ENCODE measurements at regions not wholly inside any gene's neighbourhood (a gene's known extent, or its start where the extent isn't known, plus 50 kb on each side); places are given as distances from the start of the nearest gene placed in this dataset.

DNA sequence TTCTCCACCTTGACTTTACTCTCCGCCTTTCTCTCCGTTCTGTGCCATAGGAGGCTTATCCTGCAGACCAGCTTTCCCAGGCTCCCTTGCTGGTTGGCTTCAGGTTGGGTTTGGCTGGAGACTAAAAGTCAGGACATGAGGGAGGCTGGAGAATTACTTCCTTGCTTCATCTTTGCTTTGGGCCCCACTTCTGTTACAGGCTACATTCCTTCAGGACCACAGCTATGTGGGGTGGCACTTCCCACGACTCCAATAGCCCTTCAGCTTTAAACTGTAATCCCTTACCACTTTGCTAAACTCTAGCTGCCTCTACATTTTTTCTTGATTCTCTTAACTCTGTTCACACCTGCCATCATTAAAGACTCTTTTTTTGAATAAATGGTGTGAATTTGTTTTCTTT is 186.7 kb upstream of the NR4A3 start:
- TF ChIP-seq, protein P1, sequence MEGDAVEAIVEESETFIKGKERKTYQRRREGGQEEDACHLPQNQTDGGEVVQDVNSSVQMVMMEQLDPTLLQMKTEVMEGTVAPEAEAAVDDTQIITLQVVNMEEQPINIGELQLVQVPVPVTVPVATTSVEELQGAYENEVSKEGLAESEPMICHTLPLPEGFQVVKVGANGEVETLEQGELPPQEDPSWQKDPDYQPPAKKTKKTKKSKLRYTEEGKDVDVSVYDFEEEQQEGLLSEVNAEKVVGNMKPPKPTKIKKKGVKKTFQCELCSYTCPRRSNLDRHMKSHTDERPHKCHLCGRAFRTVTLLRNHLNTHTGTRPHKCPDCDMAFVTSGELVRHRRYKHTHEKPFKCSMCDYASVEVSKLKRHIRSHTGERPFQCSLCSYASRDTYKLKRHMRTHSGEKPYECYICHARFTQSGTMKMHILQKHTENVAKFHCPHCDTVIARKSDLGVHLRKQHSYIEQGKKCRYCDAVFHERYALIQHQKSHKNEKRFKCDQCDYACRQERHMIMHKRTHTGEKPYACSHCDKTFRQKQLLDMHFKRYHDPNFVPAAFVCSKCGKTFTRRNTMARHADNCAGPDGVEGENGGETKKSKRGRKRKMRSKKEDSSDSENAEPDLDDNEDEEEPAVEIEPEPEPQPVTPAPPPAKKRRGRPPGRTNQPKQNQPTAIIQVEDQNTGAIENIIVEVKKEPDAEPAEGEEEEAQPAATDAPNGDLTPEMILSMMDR (IDR thresholded peaks at IDR 0.05): no peak
- peaks cover 5% of the 10 kb centered on the region for H3K27me3 Mint-ChIP-seq (ENCODE audit: insufficient read depth)
- no peaks in the 10 kb centered on the region for H3K4me1 Mint-ChIP-seq (ENCODE audit: low read depth)
- H3K36me3 Mint-ChIP-seq (ENCODE audit: low read depth): no peaks in the 10 kb centered on the region
- no peaks in the 10 kb centered on the region for H3K9me3 Mint-ChIP-seq
- no peak overlapping the region for H3K4me3 Mint-ChIP-seq
- H3K27ac Mint-ChIP-seq: no peak overlapping the region
- no peak for DNase-seq

DNA sequence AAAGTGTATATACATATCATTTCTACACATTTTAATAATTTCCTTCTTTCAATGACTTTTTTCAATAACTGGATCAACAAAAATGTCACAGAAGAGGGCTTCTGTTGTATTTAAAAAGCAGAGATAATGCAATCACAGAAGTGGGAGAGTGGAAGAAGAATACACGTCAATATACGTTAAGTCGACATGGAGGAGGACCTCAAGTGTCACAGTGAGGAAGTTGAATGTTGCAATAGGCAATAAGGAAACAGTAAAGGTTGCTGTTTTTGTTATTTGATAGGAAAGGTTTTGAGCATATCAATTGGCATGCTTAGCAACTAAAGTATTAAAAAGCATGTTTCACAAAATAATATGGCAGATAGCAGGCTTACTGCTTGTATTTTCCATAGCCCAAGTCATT is 184.0 kb upstream of the NR4A3 start:
- Mint-ChIP-seq H3K4me3 (no peak overlapping the region), H3K27me3 (ENCODE audit: insufficient read depth) (peaks cover 9% of the 10 kb centered on the region), H3K36me3 (ENCODE audit: low read depth) (no peaks in the 10 kb centered on the region), H3K27ac (no peak overlapping the region), H3K9me3 (no peaks in the 10 kb centered on the region; the same call in 1 of the 2 replicates), H3K4me1 (ENCODE audit: low read depth) (no peaks in the 10 kb centered on the region)
- DNase-seq: no peak
- TF ChIP-seq, protein P1 (IDR thresholded peaks at IDR 0.05): no peak

DNA sequence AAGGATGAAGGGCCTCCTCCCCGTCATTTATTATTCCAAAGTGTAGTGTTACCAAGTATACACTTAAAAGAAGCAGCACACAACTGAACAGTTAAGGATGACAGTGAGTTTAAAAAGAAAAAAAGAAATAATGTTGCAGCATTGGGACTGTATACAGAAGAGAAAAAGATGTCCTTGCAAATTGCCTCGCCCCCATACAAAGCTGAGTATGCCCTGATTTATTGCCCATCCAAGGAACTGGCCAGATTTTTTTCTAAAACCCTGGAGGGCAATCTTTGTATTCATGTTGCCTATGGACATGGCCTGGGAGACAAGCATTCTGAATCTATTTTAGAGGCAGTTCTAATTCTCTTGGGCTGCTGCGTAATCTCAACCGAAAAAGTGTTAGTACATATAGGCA is 182.7 kb upstream of the NR4A3 start:
- Mint-ChIP-seq H3K27ac (no peak overlapping the region), H3K4me1 (ENCODE audit: low read depth) (no peaks in the 10 kb centered on the region), H3K9me3 (no peaks in the 10 kb centered on the region; the same call in 1 of the 2 replicates), H3K27me3 (ENCODE audit: insufficient read depth) (peaks cover 9% of the 10 kb centered on the region), H3K36me3 (ENCODE audit: low read depth) (no peaks in the 10 kb centered on the region), H3K4me3 (no peak overlapping the region)
- DNase-seq: no peak
- TF ChIP-seq, protein P1 (IDR thresholded peaks at IDR 0.05): no peak

DNA sequence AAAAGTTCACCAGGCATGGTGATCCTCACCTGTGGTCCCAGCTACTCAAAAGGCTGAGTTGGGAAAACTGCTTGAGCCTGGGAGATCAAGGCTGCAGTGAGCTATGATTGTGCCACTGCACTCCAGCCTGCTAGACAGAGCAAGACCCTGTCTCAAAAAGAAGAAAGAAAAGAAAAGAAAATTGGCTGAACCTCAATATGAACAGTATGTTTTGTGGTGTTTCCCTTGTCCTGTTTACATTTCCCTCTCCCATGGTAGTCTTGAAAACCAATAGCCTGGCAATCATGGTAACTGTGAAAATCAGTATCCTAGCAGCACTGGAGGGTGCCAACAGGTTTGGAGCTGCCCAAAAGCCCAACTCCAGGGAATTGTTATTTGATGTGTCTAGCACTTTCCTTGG is 174.1 kb upstream of the NR4A3 start:
- TF ChIP-seq, protein P1 (IDR thresholded peaks at IDR 0.05): no peak
- Mint-ChIP-seq H3K9me3 (no peaks in the 10 kb centered on the region), H3K4me3 (no peak overlapping the region), H3K27ac (no peak overlapping the region), H3K27me3 (ENCODE audit: insufficient read depth) (peaks cover 7% of the 10 kb centered on the region), H3K36me3 (ENCODE audit: low read depth) (no peaks in the 10 kb centered on the region), H3K4me1 (ENCODE audit: low read depth) (no peaks in the 10 kb centered on the region)
- no peak for DNase-seq

DNA sequence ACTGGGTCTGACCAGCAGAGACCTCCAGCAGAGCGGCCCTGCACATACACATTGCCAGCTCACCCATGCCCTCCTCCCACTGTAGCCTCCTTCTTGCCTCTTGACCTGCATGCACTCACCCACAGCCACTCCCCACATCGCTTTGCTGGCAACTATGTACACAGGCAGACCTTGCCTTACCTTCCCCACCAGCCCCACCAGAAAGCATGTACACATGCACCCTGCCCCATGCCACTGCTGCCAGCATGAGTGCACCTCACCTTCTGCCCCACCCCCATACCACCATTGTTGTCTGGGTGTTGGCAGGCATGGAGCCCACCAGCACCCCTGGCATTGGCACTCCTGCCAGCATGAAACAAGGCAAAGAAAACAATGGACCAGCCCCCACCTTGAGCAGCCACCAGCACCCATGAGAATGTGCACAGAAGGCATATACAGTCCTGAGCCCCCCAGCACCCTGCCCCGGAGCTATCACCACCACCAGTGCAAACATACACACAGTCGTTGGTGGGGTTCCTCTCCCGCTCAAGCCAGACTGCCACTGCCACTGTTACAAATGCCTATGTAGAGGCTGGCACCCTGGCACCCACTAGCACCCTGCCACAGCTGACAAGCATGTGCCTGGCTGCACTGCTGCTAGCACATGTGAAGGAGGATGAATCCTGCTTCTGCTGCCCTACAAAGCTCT is 171.4 kb upstream of the NR4A3 start:
- H3K36me3 Mint-ChIP-seq (ENCODE audit: low read depth): no peaks in the 10 kb centered on the region
- no peak overlapping the region for H3K27ac Mint-ChIP-seq
- TF ChIP-seq, protein P1 (IDR thresholded peaks at IDR 0.05): no peak
- DNase-seq: no peak
- no peak overlapping the region for H3K4me3 Mint-ChIP-seq
- no peaks in the 10 kb centered on the region for H3K9me3 Mint-ChIP-seq
- H3K27me3 Mint-ChIP-seq (ENCODE audit: insufficient read depth): peaks cover 7% of the 10 kb centered on the region
- H3K4me1 Mint-ChIP-seq (ENCODE audit: low read depth): no peaks in the 10 kb centered on the region
